HG03521 (cell line): ENCODE measurements at regions not wholly inside any gene's neighbourhood (a gene's known extent, or its start where the extent isn't known, plus 50 kb on each side); places are given as distances from the start of the nearest gene placed in this dataset.
"Not testable (repeated sequence)": the region's sequence is repeated elsewhere in the genome, so short reads cannot be mapped to it uniquely, and the experiment has no call there.

Experiments used
- ATAC-seq: cut with Tn5 transposase; IDR thresholded peaks from one replicate; pipeline ENCODE4 v1.9.1; 2021; ENCODE audit warnings: mild to moderate bottlenecking, moderate library complexity; ENCODE audit not compliant: unreplicated experiment

- no peak for ATAC-seq
Observed at GRCh38 chr9:21591221-21592062, 109.3 kb upstream of the IFNE start.

GRCh38 chr9:21592063-21592338 lies 109.9 kb upstream of the IFNE start:
- no peak for ATAC-seq

- no peak for ATAC-seq
Observed at GRCh38 chr9:21597284-21597683, 115.2 kb upstream of the IFNE start.

GRCh38 chr9:21598749-21599148 lies 116.6 kb upstream of the IFNE start:
- no peak for ATAC-seq

- ATAC-seq = no peak
Observed at GRCh38 chr9:21605489-21605931, 123.4 kb upstream of the IFNE start.

- ATAC-seq = no peak
Observed at GRCh38 chr9:21607576-21607975, 125.5 kb upstream of the IFNE start.

- no peak for ATAC-seq
Observed at GRCh38 chr9:21608200-21608599, 126.1 kb upstream of the IFNE start.

- ATAC-seq = no peak
Observed at GRCh38 chr9:21609506-21609905, 127.4 kb upstream of the IFNE start.

GRCh38 chr9:21611891-21612290 lies 129.8 kb upstream of the IFNE start:
- ATAC-seq = no peak

- no peak for ATAC-seq
Observed at GRCh38 chr9:21615018-21615417, 132.9 kb upstream of the IFNE start.

GRCh38 chr9:21615446-21615845 lies 133.3 kb upstream of the IFNE start:
- ATAC-seq = no peak

- ATAC-seq = no peak
Observed at GRCh38 chr9:21616082-21616778, 134.1 kb upstream of the IFNE start.

- no peak for ATAC-seq
Observed at GRCh38 chr9:21624675-21625644, 142.8 kb upstream of the IFNE start.

- no peak for ATAC-seq
Observed at GRCh38 chr9:21626493-21626892, 144.4 kb upstream of the IFNE start.

GRCh38 chr9:21628954-21629353 lies 146.8 kb upstream of the IFNE start:
- ATAC-seq = not testable (repeated sequence)

GRCh38 chr9:21634951-21635350 lies 152.8 kb upstream of the IFNE start:
- ATAC-seq = no peak

- ATAC-seq = no peak
Observed at GRCh38 chr9:21638104-21638503, 156.0 kb upstream of the IFNE start.

GRCh38 chr9:21653091-21653490 lies 149.3 kb upstream of the MTAP start:
- ATAC-seq = no peak

GRCh38 chr9:21653589-21653988 lies 148.8 kb upstream of the MTAP start:
- no peak for ATAC-seq

- ATAC-seq = no peak
Observed at GRCh38 chr9:21656776-21657674, 145.4 kb upstream of the MTAP start.
